CD14-positive monocyte (primary cell): ENCODE measurements at regions not wholly inside any gene's neighbourhood (a gene's known extent, or its start where the extent isn't known, plus 50 kb on each side); places are given as distances from the start of the nearest gene placed in this dataset.

ENCODE experiments used
- DNase-seq, 3 donors: peaks; one replicate each; pipeline ENCODE4 v3.0.0-alpha.2; 2011 to 2022
- H2AFZ ChIP-seq: 2 replicates; pipeline ENCODE4 v1.6.0; 2012; ENCODE audit warnings: mild to moderate bottlenecking, low read depth, low read length, inconsistent platforms; ENCODE audit not compliant: insufficient read depth, poor library complexity, severe bottlenecking
- H3K27ac ChIP-seq, 2 donors: 1 replicate in 1 of 2; 2 replicates in 1 of 2; pipeline ENCODE4 v1.5.1; 2012 to 2013; ENCODE audit warnings: low read length in 2 of 2, control low read depth in 1 of 2, inconsistent platforms in 1 of 2, low read depth in 1 of 2, mild to moderate bottlenecking in 1 of 2
- H3K27me3 ChIP-seq, 2 donors: one replicate each; pipeline versions ENCODE4 v1.6.0 to v1.6.1; 2011 to 2013; ENCODE audit warnings: low read length in 2 of 2; ENCODE audit not compliant: control insufficient read depth in 2 of 2, insufficient read depth in 2 of 2
- H3K36me3 ChIP-seq, 2 donors: replicated peaks in 1 of 2; 1 replicate in 1 of 2; 2 replicates in 1 of 2; pipeline versions ENCODE4 v1.5.1 to v1.6.1; 2012 to 2013; ENCODE audit warnings: low read length in 2 of 2, control low read depth in 1 of 2, inconsistent platforms in 1 of 2, mild to moderate bottlenecking in 1 of 2; ENCODE audit not compliant: insufficient read depth in 2 of 2, control insufficient read depth in 1 of 2
- H3K4me1 ChIP-seq, 2 donors: 1 replicate in 1 of 2; 2 replicates in 1 of 2; pipeline versions ENCODE4 v1.5.1 to v1.6.1; 2012 to 2013; ENCODE audit warnings: low read length in 2 of 2, control low read depth in 1 of 2, inconsistent platforms in 1 of 2, mild to moderate bottlenecking in 1 of 2, moderate library complexity in 1 of 2; ENCODE audit not compliant: insufficient read depth in 2 of 2, control insufficient read depth in 1 of 2
- H3K4me2 ChIP-seq: replicated peaks from 2 replicates; pipeline ENCODE3; 2012; ENCODE audit warnings: low read length, moderate library complexity, mild to moderate bottlenecking; ENCODE audit not compliant: poor library complexity, severe bottlenecking; ENCODE audit errors: extremely low read depth
- H3K4me3 ChIP-seq, 3 experiments: fragments of 200-600 bp in 1 of 3; sonication (generic) in 1 of 3; replicated peaks in 1 of 3; 1 replicate in 2 of 3; 2 replicates in 1 of 3; pipeline ENCODE4 v1.5.1; 2011 to 2013; ENCODE audit warnings: low read length in 3 of 3, mild to moderate bottlenecking in 3 of 3, control low read depth in 2 of 3, low read depth in 2 of 3, inconsistent platforms in 1 of 3, moderate library complexity in 1 of 3
- H3K79me2 ChIP-seq: 2 replicates; pipeline ENCODE4 v1.6.0; 2012; ENCODE audit warnings: mild to moderate bottlenecking, control low read depth, inconsistent platforms, low read length, moderate library complexity; ENCODE audit not compliant: insufficient read depth
- H3K9ac ChIP-seq: 2 replicates; pipeline ENCODE4 v1.6.0; 2017; ENCODE audit warnings: low read length, mild to moderate bottlenecking; ENCODE audit not compliant: insufficient read depth, poor library complexity, severe bottlenecking
- H3K9me3 ChIP-seq, 2 donors: replicated peaks in 1 of 2; 1 replicate in 1 of 2; 2 replicates in 1 of 2; pipeline versions ENCODE4 v1.5.1 to v1.6.1; 2012 to 2013; ENCODE audit warnings: low read length in 2 of 2, control low read depth in 1 of 2; ENCODE audit not compliant: control insufficient read depth in 1 of 2, insufficient read depth in 1 of 2
- H4K20me1 ChIP-seq: 2 replicates; pipeline ENCODE4 v1.6.0; 2012; ENCODE audit warnings: mild to moderate bottlenecking, low read length, control low read depth, moderate library complexity; ENCODE audit not compliant: insufficient read depth
- H3K27ac Mint-ChIP-seq, 7 donors: one replicate each; pipeline ENCODE4 v1.8.0; 2020; ENCODE audit warnings: mild to moderate bottlenecking in 7 of 7, mixed read lengths in 7 of 7, moderate library complexity in 6 of 7, inconsistent platforms in 2 of 7
- H3K27me3 Mint-ChIP-seq, 3 donors: one replicate each; pipeline ENCODE4 v1.8.0; 2021 to 2022; ENCODE audit warnings: low read depth in 3 of 3, mild to moderate bottlenecking in 3 of 3, mixed read lengths in 3 of 3, moderate library complexity in 3 of 3, inconsistent platforms in 1 of 3
- H3K36me3 Mint-ChIP-seq, 2 donors: one replicate each; pipeline ENCODE4 v1.8.0; 2020; ENCODE audit warnings: mixed read lengths in 2 of 2, inconsistent platforms in 1 of 2, mild to moderate bottlenecking in 1 of 2
- H3K4me1 Mint-ChIP-seq: one replicate; pipeline ENCODE4 v1.8.0; 2020; ENCODE audit warnings: mild to moderate bottlenecking, mixed read lengths
- H3K4me3 Mint-ChIP-seq, 2 donors: one replicate each; pipeline ENCODE4 v1.8.0; 2020; ENCODE audit warnings: mild to moderate bottlenecking in 2 of 2, mixed read lengths in 2 of 2, moderate library complexity in 1 of 2
- H3K9me3 Mint-ChIP-seq, 7 donors: one replicate each; pipeline ENCODE4 v1.8.0; 2020 to 2022; ENCODE audit warnings: mixed read lengths in 7 of 7, mild to moderate bottlenecking in 6 of 7, moderate library complexity in 6 of 7, inconsistent platforms in 2 of 7
- WGBS: methylation state at CpG from one replicate; pipeline ENCODE4 v1.1.5; 2013; ENCODE audit warnings: missing lambda C conversion rate; ENCODE audit not compliant: insufficient coverage; 5-methylcytosine and 5-hydroxymethylcytosine counted together
- intact Hi-C, 2 donors: fragments of 100-400 bp; cut with micrococcal nuclease; formaldehyde crosslinking; loops; one replicate each; pipeline versions ENCODE4 v1.15.0 to v1.15.1; 2023
- TF ChIP-seq, protein P1 (sequence below): fragments of 200-600 bp; IDR thresholded peaks from one replicate; pipeline ENCODE4 v1.8.0; 2022; ENCODE audit warnings: antibody characterized with exemption, mild to moderate bottlenecking

GRCh38 chr4:171759274-171759673 is 53.9 kb upstream of the GALNTL6 start:
- Histone ChIP-seq H3K36me3 (no peaks in the 10 kb centered on the region), H3K9ac (no peak overlapping the region), H4K20me1 (no peaks in the 10 kb centered on the region), H3K4me3 (no peak overlapping the region), H3K79me2 (no peaks in the 10 kb centered on the region), H3K4me2 (no peak overlapping the region), H2AFZ (no peak overlapping the region), H3K9me3 (peaks cover 3 to 13% of the 10 kb centered on the region in 2 donors), H3K27me3 (no peaks in the 10 kb centered on the region), H3K4me1 (no peaks in the 10 kb centered on the region), H3K27ac (no peak overlapping the region)
- no peak overlapping the region for H3K27ac Mint-ChIP-seq
- intact Hi-C loops: no loop called here
- no peak overlapping the region for H3K4me3 Mint-ChIP-seq
- no peaks in the 10 kb centered on the region for H3K36me3 Mint-ChIP-seq
- no peaks in the 10 kb centered on the region for H3K4me1 Mint-ChIP-seq
- 98% methylated on average over 5 of the region's 5 CpGs for WGBS
- TF ChIP-seq, protein P1, sequence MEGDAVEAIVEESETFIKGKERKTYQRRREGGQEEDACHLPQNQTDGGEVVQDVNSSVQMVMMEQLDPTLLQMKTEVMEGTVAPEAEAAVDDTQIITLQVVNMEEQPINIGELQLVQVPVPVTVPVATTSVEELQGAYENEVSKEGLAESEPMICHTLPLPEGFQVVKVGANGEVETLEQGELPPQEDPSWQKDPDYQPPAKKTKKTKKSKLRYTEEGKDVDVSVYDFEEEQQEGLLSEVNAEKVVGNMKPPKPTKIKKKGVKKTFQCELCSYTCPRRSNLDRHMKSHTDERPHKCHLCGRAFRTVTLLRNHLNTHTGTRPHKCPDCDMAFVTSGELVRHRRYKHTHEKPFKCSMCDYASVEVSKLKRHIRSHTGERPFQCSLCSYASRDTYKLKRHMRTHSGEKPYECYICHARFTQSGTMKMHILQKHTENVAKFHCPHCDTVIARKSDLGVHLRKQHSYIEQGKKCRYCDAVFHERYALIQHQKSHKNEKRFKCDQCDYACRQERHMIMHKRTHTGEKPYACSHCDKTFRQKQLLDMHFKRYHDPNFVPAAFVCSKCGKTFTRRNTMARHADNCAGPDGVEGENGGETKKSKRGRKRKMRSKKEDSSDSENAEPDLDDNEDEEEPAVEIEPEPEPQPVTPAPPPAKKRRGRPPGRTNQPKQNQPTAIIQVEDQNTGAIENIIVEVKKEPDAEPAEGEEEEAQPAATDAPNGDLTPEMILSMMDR: no peak
- peaks cover 0 to 27% (median 13%) of the 10 kb centered on the region in 7 donors for H3K9me3 Mint-ChIP-seq
- no peak for DNase-seq
- peaks cover 0 to under 1% (median 0%) of the 10 kb centered on the region in 3 donors for H3K27me3 Mint-ChIP-seq

DNA sequence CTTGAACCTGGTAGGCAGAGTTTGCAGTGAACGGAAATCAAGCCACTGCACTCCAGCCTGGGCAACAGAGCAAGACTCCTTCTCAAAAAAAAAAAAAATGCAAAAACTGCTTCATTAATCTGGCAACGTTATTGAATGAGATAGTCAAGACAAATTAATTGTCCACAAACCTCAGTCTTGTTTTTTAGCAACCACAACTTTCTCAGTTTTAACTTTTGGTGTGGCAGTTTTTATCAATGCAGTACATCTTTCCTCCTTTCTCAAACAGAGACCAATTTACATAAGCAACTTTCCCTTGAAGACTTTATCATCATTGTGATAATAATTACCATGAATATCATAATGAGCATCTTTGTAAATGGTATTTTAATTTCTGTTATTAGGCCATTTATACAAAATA is 61.7 kb upstream of the GALNTL6 start:
- H3K27ac Mint-ChIP-seq: no peak overlapping the region
- no peaks in the 10 kb centered on the region for H3K36me3 Mint-ChIP-seq
- no peaks in the 10 kb centered on the region for H3K4me1 ChIP-seq
- no peak for DNase-seq
- no CpG with 5 or more reads among the region's 2 CpGs for WGBS
- H3K4me2 ChIP-seq: no peak overlapping the region
- no peaks in the 10 kb centered on the region for H3K4me1 Mint-ChIP-seq
- H3K27me3 ChIP-seq: no peaks in the 10 kb centered on the region
- H3K9me3 ChIP-seq: no peaks in the 10 kb centered on the region
- TF ChIP-seq, protein P1: no peak
- H3K4me3 Mint-ChIP-seq: no peak overlapping the region
- no peak overlapping the region for H2AFZ ChIP-seq
- no peak overlapping the region for H3K27ac ChIP-seq
- no peaks in the 10 kb centered on the region for H4K20me1 ChIP-seq
- intact Hi-C loops: no loop called here
- H3K9ac ChIP-seq: no peak overlapping the region
- no peaks in the 10 kb centered on the region for H3K79me2 ChIP-seq
- H3K4me3 ChIP-seq: no peak overlapping the region
- no peaks in the 10 kb centered on the region for H3K36me3 ChIP-seq
- peaks cover 0 to 4% (median 0%) of the 10 kb centered on the region in 7 donors for H3K9me3 Mint-ChIP-seq
- H3K27me3 Mint-ChIP-seq: peaks cover 0 to 2% (median 0%) of the 10 kb centered on the region in 3 donors
